ENCODE measurements at regions not wholly inside any gene's neighbourhood (a gene's known extent, or its start where the extent isn't known, plus 50 kb on each side); places are given as distances from the start of the nearest gene placed in this dataset.

- no TSS peak for BruUV-seq (replicated peaks)
- TF ChIP-seq, protein P1, sequence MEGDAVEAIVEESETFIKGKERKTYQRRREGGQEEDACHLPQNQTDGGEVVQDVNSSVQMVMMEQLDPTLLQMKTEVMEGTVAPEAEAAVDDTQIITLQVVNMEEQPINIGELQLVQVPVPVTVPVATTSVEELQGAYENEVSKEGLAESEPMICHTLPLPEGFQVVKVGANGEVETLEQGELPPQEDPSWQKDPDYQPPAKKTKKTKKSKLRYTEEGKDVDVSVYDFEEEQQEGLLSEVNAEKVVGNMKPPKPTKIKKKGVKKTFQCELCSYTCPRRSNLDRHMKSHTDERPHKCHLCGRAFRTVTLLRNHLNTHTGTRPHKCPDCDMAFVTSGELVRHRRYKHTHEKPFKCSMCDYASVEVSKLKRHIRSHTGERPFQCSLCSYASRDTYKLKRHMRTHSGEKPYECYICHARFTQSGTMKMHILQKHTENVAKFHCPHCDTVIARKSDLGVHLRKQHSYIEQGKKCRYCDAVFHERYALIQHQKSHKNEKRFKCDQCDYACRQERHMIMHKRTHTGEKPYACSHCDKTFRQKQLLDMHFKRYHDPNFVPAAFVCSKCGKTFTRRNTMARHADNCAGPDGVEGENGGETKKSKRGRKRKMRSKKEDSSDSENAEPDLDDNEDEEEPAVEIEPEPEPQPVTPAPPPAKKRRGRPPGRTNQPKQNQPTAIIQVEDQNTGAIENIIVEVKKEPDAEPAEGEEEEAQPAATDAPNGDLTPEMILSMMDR (conservative IDR thresholded peaks at IDR 0.05; ENCODE audit: low read length): no peak
- TF ChIP-seq EZH2phosphoT487 (IDR thresholded peaks at IDR 0.05; ENCODE audit: borderline replicate concordance, low read depth, low read length): no peak
- no peaks in the 10 kb centered on the region for H3K4me1 ChIP-seq (ENCODE audit: insufficient read depth, low read length, poor library complexity, severe bottlenecking)
- no peaks in the 10 kb centered on the region for H3K9me2 ChIP-seq (ENCODE audit: insufficient read depth, low read length)
- H3K4me2 ChIP-seq (ENCODE audit: low read length): no peak overlapping the region
- no peaks in the 10 kb centered on the region for H3K9me3 ChIP-seq (ENCODE audit: low read length)
- intact Hi-C loops (cut with micrococcal nuclease; ENCODE audit: unreplicated experiment): no loop called here
- DNase-seq (ENCODE audit: low spot score): no peak
- no peaks in the 10 kb centered on the region for H4K20me1 ChIP-seq (ENCODE audit: insufficient read depth, low read length)
- no peak overlapping the region for H3K27ac ChIP-seq (ENCODE audit: low read depth, low read length, poor library complexity, severe bottlenecking)
- H3K36me3 ChIP-seq (ENCODE audit: insufficient read depth, low read length): no peaks in the 10 kb centered on the region
- no peak overlapping the region for H2AFZ ChIP-seq (ENCODE audit: low read length)
- H3K79me2 ChIP-seq (ENCODE audit: insufficient read depth, low read depth, low read length): no peaks in the 10 kb centered on the region
- CTCF ChIA-PET (ENCODE audit: unreplicated experiment): no interaction called here
- POLR2A ChIA-PET: no interaction called here
- H3K4me3 ChIP-seq (ENCODE audit: low read depth, low read length, poor library complexity, severe bottlenecking): no peak overlapping the region
Observed at GRCh38 chr18:77376733-77377094, 127.1 kb downstream of the GALR1 start.

GRCh38 chr18:77377813-77378212 lies 128.2 kb downstream of the GALR1 start:
- DNase-seq (ENCODE audit: low spot score): no peak
- Histone ChIP-seq H3K4me2 (ENCODE audit: low read length) (no peak overlapping the region), H3K27ac (ENCODE audit: low read depth, low read length, poor library complexity, severe bottlenecking) (no peak overlapping the region), H3K79me2 (ENCODE audit: insufficient read depth, low read depth, low read length) (no peaks in the 10 kb centered on the region), H3K36me3 (ENCODE audit: insufficient read depth, low read length) (no peaks in the 10 kb centered on the region), H3K9me3 (ENCODE audit: low read length) (no peaks in the 10 kb centered on the region), H4K20me1 (ENCODE audit: insufficient read depth, low read length) (no peaks in the 10 kb centered on the region), H3K4me1 (ENCODE audit: insufficient read depth, low read length, poor library complexity, severe bottlenecking) (no peaks in the 10 kb centered on the region), H3K4me3 (ENCODE audit: low read depth, low read length, poor library complexity, severe bottlenecking) (no peak overlapping the region), H2AFZ (ENCODE audit: low read length) (no peak overlapping the region), H3K9me2 (ENCODE audit: insufficient read depth, low read length) (no peaks in the 10 kb centered on the region)
- no TSS peak for BruUV-seq (replicated peaks)
- no peak for TF ChIP-seq EZH2phosphoT487 (IDR thresholded peaks at IDR 0.05; ENCODE audit: borderline replicate concordance, low read depth, low read length)
- TF ChIP-seq, protein P1 (conservative IDR thresholded peaks at IDR 0.05; ENCODE audit: low read length): no peak
- ChIA-PET POLR2A (no interaction called here), CTCF (ENCODE audit: unreplicated experiment) (interaction anchor here (0.6 kb wide), 1 partner anchor 1092 kb away, joined by 3 read pairs; no protein-coding TSS in a partner anchor)
- intact Hi-C loops (cut with micrococcal nuclease; ENCODE audit: unreplicated experiment): no loop called here

DNA sequence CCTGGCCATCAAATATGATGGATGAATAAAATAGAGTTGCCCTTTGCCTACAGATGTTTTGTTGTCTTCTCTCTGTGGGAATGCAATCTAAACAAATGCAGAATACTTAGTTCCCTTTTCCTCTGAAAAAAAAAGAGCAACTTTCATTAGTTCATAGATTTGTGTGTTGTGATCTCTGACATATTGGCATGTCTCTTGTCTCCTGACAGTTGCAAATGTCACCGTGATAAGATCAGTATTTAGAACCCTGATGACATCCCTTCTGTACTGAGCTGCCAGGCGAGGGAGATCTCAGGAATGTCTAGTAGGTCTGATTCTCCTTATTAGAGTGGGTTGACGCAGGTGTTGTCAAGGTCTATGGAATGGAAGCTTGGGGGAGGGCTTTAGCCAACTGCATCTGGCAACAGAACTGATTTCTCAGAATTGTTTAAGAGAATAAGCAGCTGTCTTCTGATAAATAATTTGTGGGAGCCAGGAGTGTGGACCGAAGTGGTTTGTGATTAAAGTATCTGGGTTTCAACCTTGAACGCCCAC lies 130.4 kb downstream of the GALR1 start:
- Histone ChIP-seq H3K4me3 (ENCODE audit: low read depth, low read length, poor library complexity, severe bottlenecking) (no peak overlapping the region), H4K20me1 (ENCODE audit: insufficient read depth, low read length) (no peaks in the 10 kb centered on the region), H3K27ac (ENCODE audit: low read depth, low read length, poor library complexity, severe bottlenecking) (no peak overlapping the region), H2AFZ (ENCODE audit: low read length) (no peak overlapping the region), H3K9me3 (ENCODE audit: low read length) (no peaks in the 10 kb centered on the region), H3K9me2 (ENCODE audit: insufficient read depth, low read length) (no peaks in the 10 kb centered on the region), H3K36me3 (ENCODE audit: insufficient read depth, low read length) (no peaks in the 10 kb centered on the region), H3K4me2 (ENCODE audit: low read length) (no peak overlapping the region), H3K4me1 (ENCODE audit: insufficient read depth, low read length, poor library complexity, severe bottlenecking) (no peaks in the 10 kb centered on the region), H3K79me2 (ENCODE audit: insufficient read depth, low read depth, low read length) (no peaks in the 10 kb centered on the region)
- CTCF ChIA-PET (ENCODE audit: unreplicated experiment): no interaction called here
- intact Hi-C loops (cut with micrococcal nuclease; ENCODE audit: unreplicated experiment): no loop called here
- DNase-seq (ENCODE audit: low spot score): no peak
- TF ChIP-seq EZH2phosphoT487 (IDR thresholded peaks at IDR 0.05; ENCODE audit: borderline replicate concordance, low read depth, low read length): no peak
- TF ChIP-seq, protein P1 (conservative IDR thresholded peaks at IDR 0.05; ENCODE audit: low read length): no peak
- POLR2A ChIA-PET: no interaction called here
- BruUV-seq (replicated peaks): no TSS peak
